Activated CD8-positive, alpha-beta T cell treated with anti-CD3 and anti-CD28 coated beads for 36 hours (primary cell): ENCODE measurements at regions not wholly inside any gene's neighbourhood (a gene's known extent, or its start where the extent isn't known, plus 50 kb on each side); places are given as distances from the start of the nearest gene placed in this dataset.

Experiments used
- ATAC-seq: fragments of 200-7000 bp; cut with Tn5 transposase; one replicate; pipeline ENCODE4 v1.10.0; 2021; ENCODE audit warnings: mild to moderate bottlenecking, moderate library complexity
- CTCF ChIA-PET: fragments of 350-600 bp; sonication (Branson Sonifier 250); formaldehyde crosslinking; loops from one replicate; lab custom pipeline; 2021; ENCODE audit warnings: antibody characterized with exemption; lab: Charles Lee
- POLR2A ChIA-PET: fragments of 350-600 bp; sonication (Branson Sonifier 250); formaldehyde crosslinking; loops from one replicate; lab custom pipeline; 2021; ENCODE audit warnings: antibody characterized with exemption; lab: Charles Lee
- DNase-seq: peaks from one replicate; pipeline ENCODE4 v3.0.0-alpha.2; 2020
- H3K27ac Mint-ChIP-seq: one replicate; pipeline ENCODE4 v1.8.0; 2021; ENCODE audit warnings: mild to moderate bottlenecking, mixed read lengths
- H3K27me3 Mint-ChIP-seq: one replicate; pipeline ENCODE4 v1.8.0; 2021; ENCODE audit warnings: mixed read lengths
- H3K36me3 Mint-ChIP-seq: one replicate; pipeline ENCODE4 v1.8.0; 2021; ENCODE audit warnings: low read depth, mixed read lengths
- H3K4me1 Mint-ChIP-seq: one replicate; pipeline ENCODE4 v1.8.0; 2021; ENCODE audit warnings: low read depth, mixed read lengths
- H3K4me3 Mint-ChIP-seq: one replicate; pipeline ENCODE4 v1.8.0; 2021; ENCODE audit warnings: mild to moderate bottlenecking, moderate library complexity, mixed read lengths
- H3K9me3 Mint-ChIP-seq: one replicate; pipeline ENCODE4 v1.8.0; 2021; ENCODE audit warnings: mixed read lengths
- intact Hi-C: fragments of 100-400 bp; cut with micrococcal nuclease; formaldehyde crosslinking; loops from one replicate; pipeline ENCODE4 v1.10.0; 2022
- TF ChIP-seq, protein P1 (sequence below): fragments of 200-600 bp; IDR thresholded peaks from one replicate; pipeline ENCODE4 v1.8.0; 2022; ENCODE audit warnings: antibody characterized with exemption, mild to moderate bottlenecking

- intact Hi-C loops = no loop called here
- CTCF ChIA-PET = interaction anchor here (1.1 kb wide), 1 partner anchor 111 kb away, joined by 3 read pairs; no protein-coding TSS in a partner anchor
- ATAC-seq = no peak
- DNase-seq = no peak
- Mint-ChIP-seq H3K9me3 (no peaks in the 10 kb centered on the region), H3K27me3 (no peaks in the 10 kb centered on the region), H3K27ac (no peak overlapping the region), H3K4me3 (no peak overlapping the region), H3K4me1 (no peaks in the 10 kb centered on the region), H3K36me3 (no peaks in the 10 kb centered on the region)
- POLR2A ChIA-PET = no interaction called here
- TF ChIP-seq, protein P1, sequence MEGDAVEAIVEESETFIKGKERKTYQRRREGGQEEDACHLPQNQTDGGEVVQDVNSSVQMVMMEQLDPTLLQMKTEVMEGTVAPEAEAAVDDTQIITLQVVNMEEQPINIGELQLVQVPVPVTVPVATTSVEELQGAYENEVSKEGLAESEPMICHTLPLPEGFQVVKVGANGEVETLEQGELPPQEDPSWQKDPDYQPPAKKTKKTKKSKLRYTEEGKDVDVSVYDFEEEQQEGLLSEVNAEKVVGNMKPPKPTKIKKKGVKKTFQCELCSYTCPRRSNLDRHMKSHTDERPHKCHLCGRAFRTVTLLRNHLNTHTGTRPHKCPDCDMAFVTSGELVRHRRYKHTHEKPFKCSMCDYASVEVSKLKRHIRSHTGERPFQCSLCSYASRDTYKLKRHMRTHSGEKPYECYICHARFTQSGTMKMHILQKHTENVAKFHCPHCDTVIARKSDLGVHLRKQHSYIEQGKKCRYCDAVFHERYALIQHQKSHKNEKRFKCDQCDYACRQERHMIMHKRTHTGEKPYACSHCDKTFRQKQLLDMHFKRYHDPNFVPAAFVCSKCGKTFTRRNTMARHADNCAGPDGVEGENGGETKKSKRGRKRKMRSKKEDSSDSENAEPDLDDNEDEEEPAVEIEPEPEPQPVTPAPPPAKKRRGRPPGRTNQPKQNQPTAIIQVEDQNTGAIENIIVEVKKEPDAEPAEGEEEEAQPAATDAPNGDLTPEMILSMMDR = no peak
Observed at GRCh38 chr11:15318814-15319213, 204.1 kb downstream of the INSC start.

DNA sequence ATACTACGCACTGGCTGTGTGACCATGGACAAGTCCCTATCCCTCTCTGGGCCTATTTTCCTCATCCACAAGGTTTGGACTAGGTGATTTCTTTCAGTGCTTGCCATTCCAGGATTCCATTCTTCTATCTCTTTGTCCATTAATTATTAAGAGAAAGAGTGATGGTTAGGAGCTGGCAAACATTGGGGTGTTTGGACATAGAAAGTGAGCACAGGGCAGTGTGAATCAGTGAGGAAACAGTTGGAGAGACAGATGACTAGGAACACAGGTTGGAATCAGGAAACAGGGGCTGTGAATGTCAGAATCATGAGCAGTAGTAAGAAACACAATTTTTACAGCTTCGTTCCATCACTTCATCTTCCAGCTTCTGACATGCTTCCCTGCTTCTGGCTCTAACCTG is 211.8 kb downstream of the INSC start:
- intact Hi-C loops = no loop called here
- H3K4me1 Mint-ChIP-seq = no peaks in the 10 kb centered on the region
- DNase-seq = no peak
- no peaks in the 10 kb centered on the region for H3K36me3 Mint-ChIP-seq
- H3K27ac Mint-ChIP-seq = no peak overlapping the region
- CTCF ChIA-PET = no interaction called here
- H3K4me3 Mint-ChIP-seq = no peak overlapping the region
- ATAC-seq = no peak
- peaks cover 1% of the 10 kb centered on the region for H3K27me3 Mint-ChIP-seq
- TF ChIP-seq, protein P1 = no peak
- POLR2A ChIA-PET = no interaction called here
- no peaks in the 10 kb centered on the region for H3K9me3 Mint-ChIP-seq

DNA sequence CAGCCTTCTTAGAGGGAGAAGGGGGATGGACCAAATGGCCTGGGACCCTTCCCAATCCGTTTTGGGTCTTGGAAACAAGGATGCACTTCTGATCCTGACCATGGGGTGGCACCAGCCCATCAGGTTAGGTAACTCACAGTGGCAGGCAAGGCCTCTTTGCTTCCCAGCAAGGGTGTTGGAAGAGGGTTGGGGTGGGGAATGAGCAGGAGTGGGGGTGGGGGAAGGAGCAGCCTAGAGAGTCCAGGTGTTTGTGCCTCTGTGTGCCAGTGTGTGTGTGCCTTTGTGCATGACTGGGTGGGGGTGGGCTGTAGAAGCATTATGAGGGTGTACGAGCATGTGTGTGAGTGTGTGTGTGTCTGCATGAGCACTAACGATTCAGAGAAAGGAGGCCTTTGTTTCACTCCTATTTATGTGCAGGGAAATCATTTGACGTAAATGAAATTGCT is 213.1 kb downstream of the INSC start:
- H3K4me1 Mint-ChIP-seq = no peaks in the 10 kb centered on the region
- H3K36me3 Mint-ChIP-seq = no peaks in the 10 kb centered on the region
- peak; percentile 34 for DNase-seq
- TF ChIP-seq, protein P1 = peak; percentile 36
- no peak overlapping the region for H3K27ac Mint-ChIP-seq
- H3K27me3 Mint-ChIP-seq = peaks cover 1% of the 10 kb centered on the region
- H3K4me3 Mint-ChIP-seq = no peak overlapping the region
- no peaks in the 10 kb centered on the region for H3K9me3 Mint-ChIP-seq
- ChIA-PET CTCF (no interaction called here), POLR2A (no interaction called here)
- ATAC-seq = no peak
- intact Hi-C loops = no loop called here

DNA sequence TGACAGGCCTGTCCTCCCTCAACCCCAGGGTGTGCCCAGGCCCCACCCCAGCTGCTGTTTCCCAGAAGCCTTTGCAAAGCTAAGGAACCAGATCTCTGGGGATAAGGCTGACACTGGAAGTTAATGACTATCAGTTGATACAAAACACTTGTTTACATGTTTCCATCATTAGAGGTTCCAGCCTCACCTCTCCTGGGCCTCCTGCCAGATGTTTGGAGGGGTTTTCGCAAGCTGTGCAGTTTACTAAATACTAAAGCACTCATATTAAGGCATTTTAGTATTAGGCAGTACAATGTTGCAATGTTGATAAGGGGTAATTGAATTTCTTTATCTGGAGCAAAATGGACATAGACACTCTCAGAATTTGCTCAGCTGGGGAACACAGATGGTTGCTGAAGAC is 218.7 kb downstream of the INSC start:
- CTCF ChIA-PET = interaction anchor here (1.0 kb wide), 1 partner anchor 15 kb away, joined by 3 read pairs; no protein-coding TSS in a partner anchor
- no peak overlapping the region for H3K4me3 Mint-ChIP-seq
- DNase-seq (no peak), ATAC-seq (no peak)
- no peaks in the 10 kb centered on the region for H3K9me3 Mint-ChIP-seq
- H3K27me3 Mint-ChIP-seq = no peaks in the 10 kb centered on the region
- POLR2A ChIA-PET = no interaction called here
- intact Hi-C loops = no loop called here
- no peaks in the 10 kb centered on the region for H3K4me1 Mint-ChIP-seq
- H3K27ac Mint-ChIP-seq = no peak overlapping the region
- TF ChIP-seq, protein P1 = no peak
- H3K36me3 Mint-ChIP-seq = no peaks in the 10 kb centered on the region

GRCh38 chr11:15334766-15335165 is 220.0 kb downstream of the INSC start:
- intact Hi-C loops = no loop called here
- Mint-ChIP-seq H3K4me1 (no peaks in the 10 kb centered on the region), H3K36me3 (no peaks in the 10 kb centered on the region), H3K27me3 (no peaks in the 10 kb centered on the region), H3K9me3 (no peaks in the 10 kb centered on the region), H3K4me3 (no peak overlapping the region), H3K27ac (no peak overlapping the region)
- no peak for DNase-seq
- TF ChIP-seq, protein P1 = no peak
- ATAC-seq = no peak
- POLR2A ChIA-PET = no interaction called here
- CTCF ChIA-PET = no interaction called here
